GM12873 (cell line): ENCODE measurements at regions not wholly inside any gene's neighbourhood (a gene's known extent, or its start where the extent isn't known, plus 50 kb on each side); places are given as distances from the start of the nearest gene placed in this dataset.

Experiments
- CTCF ChIP-seq: IDR thresholded peaks from 2 replicates; pipeline ENCODE4 v1.5.1; 2012; ENCODE audit warnings: low read depth, mild to moderate bottlenecking, moderate library complexity, low read length, control low read depth; ENCODE audit not compliant: insufficient read depth; ENCODE audit errors: missing control alignments

DNA sequence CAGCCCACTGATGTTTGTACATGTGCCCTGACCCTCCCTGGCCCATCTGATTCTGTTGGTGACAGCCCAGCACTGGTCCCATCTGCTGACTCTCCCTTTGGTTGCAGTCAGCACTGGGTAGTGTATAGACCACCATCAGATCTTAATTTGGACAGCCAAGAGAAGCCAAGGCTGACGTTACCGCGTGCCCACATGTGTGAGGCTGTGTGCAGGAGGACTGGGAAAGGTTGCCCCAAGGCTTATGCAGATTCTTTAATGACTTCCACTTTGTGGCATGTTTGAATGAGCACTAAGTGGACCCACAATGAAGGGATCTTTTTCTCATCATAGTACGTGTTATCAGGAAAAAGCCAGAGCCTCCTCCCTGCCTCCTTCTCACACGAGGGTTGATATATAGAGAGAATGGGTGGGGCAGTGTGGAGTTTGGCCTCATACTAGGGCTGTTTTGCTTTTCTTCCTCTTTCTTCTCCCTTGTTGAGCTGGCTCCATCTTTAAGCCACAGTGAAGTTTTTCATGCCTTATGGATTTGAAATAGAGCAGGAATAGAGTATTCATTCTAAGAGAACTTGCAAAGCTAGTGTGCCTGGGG is 93.5 kb downstream of the NAV1 start:
- TF ChIP-seq CTCF, result no peak

DNA sequence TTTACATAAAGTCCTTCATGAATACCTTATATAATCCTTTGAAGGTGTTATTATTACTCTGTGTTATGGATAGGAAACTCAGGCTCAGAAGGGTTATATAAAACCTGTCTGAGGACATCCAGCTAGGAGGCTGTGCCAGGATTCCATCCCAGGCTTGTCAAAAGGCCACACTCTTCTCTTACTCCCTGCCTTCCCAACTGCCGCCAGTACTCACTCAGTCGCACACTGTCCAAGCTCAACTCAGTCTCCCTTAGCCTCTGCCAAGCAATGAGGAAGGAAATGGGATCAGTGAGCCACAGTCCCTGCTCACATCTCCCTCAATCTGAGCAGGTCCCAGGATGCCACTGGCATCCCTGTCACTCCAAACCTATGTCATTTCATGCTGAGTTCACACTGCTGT is 94.4 kb downstream of the NAV1 start:
- no peak for TF ChIP-seq CTCF

DNA sequence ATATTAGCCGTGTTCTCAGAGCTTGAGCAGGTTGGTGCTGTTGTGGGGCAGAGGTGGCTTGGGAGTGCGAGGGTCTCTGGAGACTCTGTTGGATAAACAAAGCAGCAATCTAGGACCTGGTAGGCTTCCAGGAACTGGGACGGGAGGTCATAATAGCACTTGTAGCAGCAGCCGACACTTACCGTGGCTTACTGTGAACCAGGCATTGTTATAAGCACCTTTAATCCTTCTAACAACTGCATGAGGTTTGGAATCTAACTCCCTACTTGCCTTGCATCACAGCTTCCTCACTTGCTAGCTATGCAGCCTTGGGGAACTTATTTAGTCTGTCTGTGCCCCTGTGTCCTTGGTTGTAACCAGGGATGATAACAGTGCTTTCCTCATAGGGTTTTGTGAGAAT is 94.9 kb downstream of the NAV1 start:
- TF ChIP-seq CTCF, result no peak

DNA sequence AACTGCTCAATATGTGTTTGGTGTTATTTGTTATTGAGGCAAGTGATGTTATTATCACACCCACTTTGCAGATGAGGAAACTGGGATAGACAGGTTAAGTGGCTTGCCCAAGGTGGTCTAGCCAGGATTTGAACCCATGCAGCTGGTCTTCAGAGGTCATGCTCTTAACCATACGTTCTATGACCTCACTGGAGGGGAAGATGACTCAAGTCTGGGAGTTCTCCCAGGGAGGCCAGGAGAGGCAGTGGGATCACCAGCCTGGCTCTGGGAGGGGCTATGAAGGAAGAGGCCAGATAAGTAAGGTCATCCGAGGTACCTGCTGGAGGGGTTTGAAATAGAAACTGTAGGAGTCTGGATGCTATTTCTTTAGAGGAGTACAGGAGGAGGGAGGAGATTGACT is 95.3 kb downstream of the NAV1 start:
- no peak for TF ChIP-seq CTCF

- TF ChIP-seq CTCF, result no peak
Measured at GRCh38 chr1:201636097-201636496, 97.2 kb downstream of the NAV1 start.

DNA sequence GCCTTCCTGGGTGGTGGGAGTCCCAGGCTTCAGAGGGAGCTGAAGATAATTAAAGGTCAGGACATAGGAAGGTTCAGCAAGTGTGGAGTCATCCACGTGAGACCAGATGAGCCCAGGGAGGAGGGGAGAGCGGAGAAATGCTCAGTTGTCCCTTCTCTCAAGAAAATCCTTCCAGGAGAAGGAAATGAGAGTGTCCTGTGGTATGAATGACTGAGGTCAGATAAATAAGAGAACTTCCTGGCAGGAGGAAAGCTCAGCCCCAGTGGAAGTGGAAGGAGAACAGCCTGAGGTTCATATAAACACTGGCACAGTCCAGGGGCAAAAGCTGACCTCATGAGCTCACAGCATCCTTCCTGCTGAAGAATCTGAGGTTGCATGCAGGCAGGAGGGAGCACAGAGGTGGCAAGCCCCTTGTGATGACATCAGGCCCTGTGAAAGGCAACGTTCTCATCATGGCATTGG is 97.6 kb downstream of the NAV1 start:
- TF ChIP-seq CTCF, result no peak

DNA sequence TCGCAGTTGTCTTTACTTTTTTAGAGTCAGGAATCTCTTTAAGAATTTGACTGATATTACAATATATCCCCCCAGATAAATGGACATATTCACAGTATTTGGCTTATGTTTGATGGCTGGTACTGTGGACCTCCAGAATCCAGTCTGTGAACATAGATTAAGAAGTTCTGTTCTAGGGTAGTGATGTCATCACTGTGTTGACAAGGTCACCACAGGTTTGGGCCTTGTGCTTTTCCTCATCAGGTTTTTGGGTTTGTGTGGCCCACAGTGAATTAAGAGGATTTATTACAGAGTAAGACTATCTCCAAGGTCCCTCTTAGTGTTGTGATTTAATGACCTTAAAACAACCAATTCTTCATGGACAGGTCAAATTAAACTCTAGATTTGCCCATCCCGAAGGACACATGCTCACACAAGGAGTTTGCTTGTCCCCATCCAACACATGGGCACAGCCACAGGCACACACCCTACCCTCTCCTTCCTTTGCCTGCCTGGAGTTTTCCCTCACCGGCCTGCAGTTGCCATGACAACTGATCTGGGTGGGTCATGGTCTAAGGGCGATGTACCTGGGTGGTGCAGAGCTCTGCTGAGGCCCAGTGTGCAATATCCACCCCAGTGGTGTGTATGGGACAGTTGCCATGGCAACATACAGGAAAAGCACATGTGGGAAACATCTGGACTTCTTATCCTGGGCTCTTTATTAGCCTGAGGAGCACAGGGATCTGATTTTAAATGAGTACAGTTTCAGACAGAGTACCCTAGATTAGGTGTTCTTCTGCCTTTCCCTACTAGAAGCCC is 98.6 kb downstream of the NAV1 start:
- TF ChIP-seq CTCF, result no peak
